Thoracic aorta (tissue), 2 donors: ENCODE measurements at regions not wholly inside any gene's neighbourhood (a gene's known extent, or its start where the extent isn't known, plus 50 kb on each side); places are given as distances from the start of the nearest gene placed in this dataset.

Experiments used
- ATAC-seq: fragments of 150-250 bp; one replicate; pipeline ENCODE4 v1.8.0; 2017; ENCODE audit warnings: low read depth; ENCODE audit not compliant: insufficient number of reproducible peaks, low FRiP score
- DNase-seq: peaks from one replicate; pipeline ENCODE4 v3.0.0-alpha.2; 2020; ENCODE audit warnings: low spot score
- H3K27ac ChIP-seq, 2 donors: fragments of 200-600 bp; sonication (generic); 1 replicate in 1 of 2; 2 replicates in 1 of 2; pipeline ENCODE4 v1.5.1; 2016; ENCODE audit warnings: mild to moderate bottlenecking in 2 of 2, moderate library complexity in 2 of 2
- H3K27me3 ChIP-seq: fragments of 200-600 bp; sonication (generic); replicated peaks from 2 replicates; pipeline ENCODE4 v1.6.0; 2016; ENCODE audit warnings: mild to moderate bottlenecking; ENCODE audit not compliant: insufficient read depth
- H3K36me3 ChIP-seq: fragments of 200-600 bp; sonication (generic); one replicate; pipeline ENCODE4 v1.5.1; 2016
- H3K4me1 ChIP-seq, 2 donors: fragments of 200-600 bp; sonication (generic); 1 replicate in 1 of 2; 2 replicates in 1 of 2; pipeline versions ENCODE4 v1.5.1 to v1.6.0; 2016; ENCODE audit warnings: low read depth in 2 of 2, mild to moderate bottlenecking in 1 of 2; ENCODE audit not compliant: control insufficient read depth in 1 of 2
- H3K4me3 ChIP-seq: fragments of 200-600 bp; sonication (generic); 2 replicates; pipeline ENCODE4 v1.5.1; 2016; ENCODE audit warnings: mild to moderate bottlenecking
- H3K9me3 ChIP-seq: fragments of 200-600 bp; sonication (generic); 2 replicates; pipeline ENCODE4 v1.5.1; 2016
- TF ChIP-seq, protein P1 (sequence below): fragments of 200-600 bp; sonication (generic); IDR thresholded peaks from one replicate; pipeline ENCODE4 v1.5.1; 2019; ENCODE audit warnings: antibody characterized with exemption

DNA sequence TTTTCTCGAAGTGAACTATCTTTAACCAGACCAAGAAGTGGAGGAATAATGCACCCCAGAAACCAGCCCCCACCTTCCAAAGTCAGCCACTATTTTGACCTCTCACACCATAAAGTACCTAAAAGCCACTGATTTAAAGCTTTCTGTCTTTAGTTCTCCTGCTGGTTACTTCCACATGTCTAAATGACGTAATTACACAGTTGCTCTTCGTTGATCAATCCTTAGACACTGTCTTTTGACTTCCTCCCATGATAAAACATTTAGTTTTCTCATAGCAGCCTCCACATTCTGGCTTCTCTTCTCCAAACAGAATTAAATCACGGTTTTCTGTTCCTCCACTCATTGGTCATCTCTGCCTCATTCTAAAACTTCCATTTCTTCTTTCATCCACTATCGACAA, 294.4 kb upstream of the N4BP1 start:
- Histone ChIP-seq H3K4me1 (no peaks in the 10 kb centered on the region), H3K4me3 (no peak overlapping the region), H3K27me3 (no peaks in the 10 kb centered on the region), H3K36me3 (no peaks in the 10 kb centered on the region), H3K9me3 (no peaks in the 10 kb centered on the region), H3K27ac (no peak overlapping the region)
- TF ChIP-seq, protein P1, sequence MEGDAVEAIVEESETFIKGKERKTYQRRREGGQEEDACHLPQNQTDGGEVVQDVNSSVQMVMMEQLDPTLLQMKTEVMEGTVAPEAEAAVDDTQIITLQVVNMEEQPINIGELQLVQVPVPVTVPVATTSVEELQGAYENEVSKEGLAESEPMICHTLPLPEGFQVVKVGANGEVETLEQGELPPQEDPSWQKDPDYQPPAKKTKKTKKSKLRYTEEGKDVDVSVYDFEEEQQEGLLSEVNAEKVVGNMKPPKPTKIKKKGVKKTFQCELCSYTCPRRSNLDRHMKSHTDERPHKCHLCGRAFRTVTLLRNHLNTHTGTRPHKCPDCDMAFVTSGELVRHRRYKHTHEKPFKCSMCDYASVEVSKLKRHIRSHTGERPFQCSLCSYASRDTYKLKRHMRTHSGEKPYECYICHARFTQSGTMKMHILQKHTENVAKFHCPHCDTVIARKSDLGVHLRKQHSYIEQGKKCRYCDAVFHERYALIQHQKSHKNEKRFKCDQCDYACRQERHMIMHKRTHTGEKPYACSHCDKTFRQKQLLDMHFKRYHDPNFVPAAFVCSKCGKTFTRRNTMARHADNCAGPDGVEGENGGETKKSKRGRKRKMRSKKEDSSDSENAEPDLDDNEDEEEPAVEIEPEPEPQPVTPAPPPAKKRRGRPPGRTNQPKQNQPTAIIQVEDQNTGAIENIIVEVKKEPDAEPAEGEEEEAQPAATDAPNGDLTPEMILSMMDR: no peak
- ATAC-seq (no peak), DNase-seq (no peak)

DNA sequence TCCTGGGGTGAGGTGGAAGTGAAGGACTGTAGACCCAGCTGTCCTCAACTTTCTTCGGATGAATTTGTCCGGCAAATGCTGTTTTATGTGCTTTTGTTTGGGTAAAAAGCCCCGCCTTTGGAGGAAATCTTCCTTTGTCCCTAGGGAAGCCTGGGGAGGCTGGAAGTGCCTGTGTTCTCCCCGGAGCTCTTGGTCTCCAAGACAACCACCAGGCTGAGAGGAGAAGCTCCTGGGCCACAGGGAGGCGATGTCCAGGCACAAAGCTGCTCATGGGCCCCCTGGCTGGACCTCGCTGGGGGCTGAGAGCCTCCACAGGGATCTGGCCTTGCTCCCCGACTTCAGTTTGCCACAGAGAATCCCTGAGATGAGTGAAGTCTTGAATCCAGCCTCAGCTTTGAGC, 293.1 kb upstream of the N4BP1 start:
- Histone ChIP-seq H3K4me1 (no peaks in the 10 kb centered on the region), H3K4me3 (no peak overlapping the region), H3K27me3 (no peaks in the 10 kb centered on the region), H3K27ac (no peak overlapping the region), H3K36me3 (no peaks in the 10 kb centered on the region), H3K9me3 (no peaks in the 10 kb centered on the region)
- ATAC-seq (no peak), DNase-seq (no peak)
- TF ChIP-seq, protein P1: no peak

DNA sequence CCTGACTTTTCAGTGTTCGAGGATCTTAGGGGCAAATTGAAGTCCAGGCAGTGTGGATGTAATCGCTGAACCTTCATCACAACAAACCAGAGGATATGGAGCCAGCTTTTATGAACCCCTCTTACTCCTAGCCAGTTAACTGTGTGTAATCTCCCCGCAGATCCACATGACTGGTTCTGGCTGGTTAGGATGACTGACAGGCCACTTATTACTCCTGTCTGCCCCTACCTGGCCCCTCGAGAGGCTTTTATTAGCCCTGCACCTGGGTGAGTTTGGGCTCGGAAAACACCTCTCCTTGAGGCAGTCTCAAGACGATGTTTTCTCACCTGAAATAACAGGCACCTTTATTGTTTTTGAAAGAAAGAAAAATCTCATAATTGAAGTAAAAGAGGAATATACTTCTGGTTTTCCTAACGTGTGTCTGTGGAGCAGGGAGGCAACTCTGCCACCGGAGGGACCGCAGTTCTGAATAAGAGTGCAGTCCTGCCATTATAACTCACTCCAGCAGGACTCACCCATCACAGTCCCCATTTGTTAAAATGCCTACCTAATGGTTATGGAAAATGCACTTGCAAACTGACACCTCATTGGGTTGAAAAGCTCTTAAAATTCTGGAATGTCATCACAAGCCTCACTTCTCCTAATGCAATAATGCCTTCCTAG, 291.9 kb upstream of the N4BP1 start:
- H3K27ac ChIP-seq: no peak overlapping the region
- H3K27me3 ChIP-seq: no peaks in the 10 kb centered on the region
- H3K36me3 ChIP-seq: no peaks in the 10 kb centered on the region
- H3K4me3 ChIP-seq: no peak overlapping the region
- no peaks in the 10 kb centered on the region for H3K9me3 ChIP-seq
- no peak for DNase-seq
- TF ChIP-seq, protein P1: no peak
- H3K4me1 ChIP-seq: no peaks in the 10 kb centered on the region
- ATAC-seq: no peak

DNA sequence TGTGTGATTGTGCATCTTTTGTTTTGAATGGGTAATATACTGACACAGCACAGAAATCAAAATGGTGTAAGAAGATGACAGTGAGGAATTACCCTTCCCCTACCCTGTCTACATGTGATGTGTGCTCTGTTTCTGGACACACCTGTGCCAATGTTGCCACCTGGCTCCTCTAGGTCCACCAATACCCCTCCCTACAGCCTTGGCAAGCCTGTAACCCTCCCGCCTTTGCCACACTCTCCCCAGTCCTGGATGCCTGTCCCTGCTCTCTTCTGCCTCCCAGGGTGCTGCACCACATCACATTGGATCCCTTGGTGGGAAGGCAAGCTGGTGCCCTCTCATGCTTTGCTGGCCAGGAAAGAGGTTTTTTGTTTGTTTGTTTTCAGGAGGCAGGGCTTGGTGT, 289.5 kb upstream of the N4BP1 start:
- TF ChIP-seq, protein P1: no peak
- DNase-seq (no peak), ATAC-seq (no peak)
- H3K9me3 ChIP-seq: no peaks in the 10 kb centered on the region
- H3K4me1 ChIP-seq: no peaks in the 10 kb centered on the region
- H3K4me3 ChIP-seq: no peak overlapping the region
- H3K36me3 ChIP-seq: no peaks in the 10 kb centered on the region
- H3K27me3 ChIP-seq: no peaks in the 10 kb centered on the region
- H3K27ac ChIP-seq: no peak overlapping the region

DNA sequence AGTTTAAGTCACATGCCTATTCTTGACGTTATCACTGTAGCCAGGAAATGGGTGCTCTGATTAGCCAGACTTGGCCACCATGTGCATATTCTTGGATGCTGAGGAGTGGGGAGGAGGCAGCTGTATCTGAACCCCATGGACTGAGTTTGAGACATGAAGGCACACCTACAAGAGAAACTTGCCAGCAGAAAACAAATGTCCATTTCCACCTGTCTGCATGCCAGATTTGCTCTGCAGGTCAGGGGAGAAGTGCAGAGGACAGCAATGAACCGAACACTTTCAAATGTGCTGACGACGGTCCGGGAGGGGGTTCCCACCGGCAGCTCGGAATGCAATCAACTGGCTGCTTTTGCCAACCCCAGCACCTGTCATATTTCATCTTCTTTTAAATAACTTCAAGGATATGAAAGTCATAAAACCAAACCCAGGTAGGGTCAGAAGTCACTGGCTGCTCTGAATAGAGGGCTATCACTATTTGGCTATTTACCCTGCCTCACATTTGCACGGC, 287.8 kb upstream of the N4BP1 start:
- ATAC-seq (no peak), DNase-seq (no peak)
- H3K27ac ChIP-seq: no peak overlapping the region
- TF ChIP-seq, protein P1: no peak
- no peak overlapping the region for H3K4me3 ChIP-seq
- H3K36me3 ChIP-seq: no peaks in the 10 kb centered on the region
- H3K9me3 ChIP-seq: no peaks in the 10 kb centered on the region
- no peaks in the 10 kb centered on the region for H3K4me1 ChIP-seq
- no peaks in the 10 kb centered on the region for H3K27me3 ChIP-seq
